ENCODE measurements at regions not wholly inside any gene's neighbourhood (a gene's known extent, or its start where the extent isn't known, plus 50 kb on each side); places are given as distances from the start of the nearest gene placed in this dataset.
A peak's percentile ranks its signal among the peaks of the same experiment; 100 is the strongest.
"Not testable (repeated sequence)": the region's sequence is repeated elsewhere in the genome, so short reads cannot be mapped to it uniquely, and the experiment has no call there.

DNA sequence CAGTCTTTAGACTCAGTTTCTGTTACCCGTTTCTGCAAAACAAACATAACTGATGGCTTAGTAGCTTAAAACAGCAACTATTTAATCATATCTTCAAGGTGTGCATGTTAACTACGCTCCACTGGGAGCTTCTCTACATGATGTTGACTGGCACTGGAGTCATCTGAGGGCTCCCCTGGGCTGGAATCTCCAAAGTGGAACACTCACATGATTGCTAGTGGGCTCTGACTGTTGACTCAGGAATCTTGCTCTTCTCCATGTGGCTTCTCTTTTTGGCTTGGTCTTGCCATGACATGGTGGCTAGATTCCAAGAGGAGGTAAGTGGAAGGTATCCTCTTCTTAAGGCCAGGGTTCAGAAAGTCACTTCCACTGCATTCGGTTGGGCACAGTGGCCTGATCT is 160.8 kb downstream of the PMAIP1 start:
- no peak for DNase-seq

DNA sequence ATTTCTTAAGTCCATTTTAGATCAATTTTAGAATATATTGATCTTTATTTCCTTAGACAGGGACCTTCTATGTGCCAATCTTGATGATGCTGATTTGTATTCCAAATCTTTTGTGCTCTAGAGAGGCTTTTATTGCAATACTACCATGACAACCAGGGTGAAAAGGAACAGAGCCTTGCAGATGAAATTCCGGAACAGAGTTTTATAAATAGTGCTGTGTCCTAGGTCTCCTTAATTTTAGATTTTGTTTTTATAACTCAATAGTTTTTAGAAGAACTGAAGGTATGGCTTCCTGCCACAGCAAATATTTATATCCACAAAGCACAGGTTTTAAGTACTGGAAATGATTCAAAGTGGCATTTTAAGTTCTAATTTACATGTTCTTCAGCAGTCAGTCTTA is 160.2 kb downstream of the PMAIP1 start:
- DNase-seq: no peak

DNA sequence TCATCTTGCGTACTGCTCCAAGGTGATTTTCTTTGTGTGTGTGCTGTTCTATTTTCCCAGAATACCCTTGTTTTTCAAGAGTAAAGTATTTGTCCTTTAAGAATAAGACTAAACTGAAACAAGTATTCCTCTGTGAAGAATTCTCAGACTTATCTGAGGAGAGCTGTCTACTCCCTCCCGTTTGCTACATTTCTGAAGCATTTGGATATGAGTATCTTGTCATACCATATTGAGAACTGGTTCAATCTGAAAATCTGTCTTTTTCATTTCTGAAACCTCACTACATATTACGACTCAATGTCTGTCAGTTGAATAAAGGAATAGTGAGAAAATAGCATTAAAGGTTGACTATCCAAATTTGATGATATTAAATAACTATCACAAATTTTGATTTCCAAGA is 159.4 kb downstream of the PMAIP1 start:
- no peak for DNase-seq

DNA sequence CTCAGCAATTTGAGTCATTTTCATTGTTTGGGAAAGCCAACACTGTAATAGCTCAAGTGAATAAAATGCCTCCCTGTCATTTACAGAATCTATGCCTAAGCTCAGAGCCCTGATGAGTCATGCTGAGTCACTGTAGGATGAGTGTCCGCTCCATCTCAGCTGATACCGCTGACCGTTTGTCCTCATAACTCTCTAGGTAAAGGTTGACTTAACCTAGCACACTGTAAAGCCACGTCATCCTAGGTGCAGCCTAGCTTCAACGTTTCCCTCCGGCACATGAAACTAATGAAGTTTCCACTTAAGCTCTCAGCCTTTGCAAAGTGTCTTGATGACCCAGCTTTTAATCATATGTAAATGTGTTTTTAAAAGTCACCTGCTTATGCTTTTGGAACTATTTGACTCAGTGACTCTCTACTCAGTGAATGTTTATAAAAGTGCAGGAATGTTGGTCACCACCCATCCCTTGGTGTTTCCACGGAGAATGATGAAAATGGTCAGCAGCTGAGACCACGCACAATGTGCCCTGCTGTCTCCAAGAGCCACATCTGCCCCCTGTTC is 154.0 kb downstream of the PMAIP1 start:
- DNase-seq: no peak

DNA sequence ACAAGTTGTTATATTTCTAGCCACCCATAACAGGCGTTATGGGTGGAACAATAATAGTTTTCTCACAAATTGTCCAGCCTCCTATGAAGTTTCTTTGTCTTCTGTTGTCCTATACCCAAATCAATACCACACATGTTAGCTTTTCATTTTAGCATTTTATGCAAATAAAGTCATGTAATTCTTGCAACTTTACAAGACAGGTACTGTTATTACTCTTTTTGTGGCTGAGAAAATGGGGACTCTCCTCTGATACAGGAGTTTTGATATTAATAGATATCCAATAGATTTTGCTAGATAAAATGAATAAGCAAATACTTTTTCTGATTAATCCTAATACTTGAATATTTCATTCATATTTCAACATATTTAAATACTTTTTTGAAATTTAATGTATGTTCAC is 151.0 kb downstream of the PMAIP1 start:
- no peak for DNase-seq

DNA sequence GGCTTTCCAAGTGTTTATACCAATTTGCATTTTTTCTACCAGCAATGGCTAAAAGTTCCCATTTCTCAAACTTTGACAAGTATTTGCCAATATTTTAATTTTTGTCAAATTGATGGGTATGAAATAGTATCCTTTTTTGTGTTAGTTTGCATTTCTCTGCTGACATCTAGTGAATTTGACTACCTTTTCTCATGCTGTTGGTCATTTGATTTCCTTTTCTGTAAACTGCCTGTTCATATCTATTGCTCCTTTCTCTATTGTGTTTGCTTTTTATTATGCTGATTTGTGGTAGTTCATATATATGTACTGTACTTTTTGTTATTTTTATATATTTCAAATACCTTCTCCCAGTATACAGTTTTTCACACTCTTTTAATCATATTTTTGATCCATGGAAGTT is 149.4 kb downstream of the PMAIP1 start:
- no peak for DNase-seq

DNA sequence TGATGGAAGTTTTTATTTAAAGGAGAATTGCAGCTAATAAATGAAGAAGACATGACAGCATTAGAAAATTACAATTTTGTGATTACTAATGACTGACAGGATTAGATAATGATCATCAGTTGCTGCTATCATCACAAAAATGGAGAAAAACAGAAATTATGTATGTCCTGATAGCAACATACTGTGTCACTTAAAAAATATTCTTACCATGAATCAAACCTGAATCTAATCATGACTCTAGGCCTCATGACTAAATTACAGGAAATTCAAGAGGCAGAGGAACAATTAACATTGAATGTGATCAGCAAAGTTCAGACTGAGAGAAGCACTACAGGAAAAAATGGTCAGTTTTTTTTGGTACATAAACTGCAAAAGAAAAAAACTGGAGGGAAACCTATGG is 147.8 kb downstream of the PMAIP1 start:
- DNase-seq: no peak

DNA sequence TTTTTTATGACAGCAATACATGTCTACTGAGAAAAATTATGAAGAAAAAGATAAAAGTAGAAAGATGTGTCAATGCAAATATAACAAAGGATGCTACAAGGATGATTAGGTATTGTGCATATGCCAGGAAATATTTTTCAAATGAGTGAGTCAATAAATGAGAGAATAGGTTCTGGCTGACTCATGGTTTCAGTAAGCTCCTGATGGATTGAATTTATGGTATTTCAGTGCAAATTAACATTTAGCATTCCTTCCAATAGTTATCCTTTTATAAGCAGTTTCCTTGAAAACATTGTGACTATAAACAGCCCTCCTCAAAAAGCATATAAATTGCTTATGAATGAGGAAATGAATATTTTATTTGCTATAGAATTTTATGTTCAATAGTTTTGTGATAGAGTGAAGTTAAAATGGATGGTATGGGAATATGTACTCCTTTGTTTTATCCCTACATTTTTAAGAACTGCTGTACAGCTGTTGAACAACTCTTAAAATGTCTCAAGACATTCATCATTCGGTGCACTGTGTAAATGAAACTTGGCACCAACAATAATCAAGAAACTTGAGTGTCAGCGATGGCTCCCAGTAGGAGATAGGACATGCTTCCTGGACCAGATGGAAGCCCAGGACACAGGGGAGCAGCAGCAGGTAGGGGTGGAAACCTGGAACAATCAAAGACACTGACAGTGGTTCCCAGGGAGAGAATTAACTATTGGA is 144.7 kb downstream of the PMAIP1 start:
- DNase-seq: no peak

DNA sequence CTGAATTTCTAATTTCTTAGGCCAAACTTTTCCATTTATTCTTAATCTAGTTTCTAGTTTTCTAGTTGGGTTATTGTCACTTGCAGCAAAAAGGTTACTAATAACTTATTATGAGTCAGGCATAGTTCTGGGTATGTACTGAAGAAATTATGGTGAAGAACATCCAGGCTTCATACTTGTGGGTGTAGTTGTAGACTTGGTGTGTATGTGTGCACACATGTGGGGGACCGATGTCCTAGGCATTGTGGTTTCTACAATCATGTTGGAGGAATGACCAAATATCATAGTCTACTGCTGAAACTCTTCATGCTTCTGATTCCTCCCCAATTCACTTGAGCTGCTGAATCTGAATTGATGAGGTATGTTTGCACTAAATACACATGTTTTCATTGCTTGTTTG is 141.2 kb downstream of the PMAIP1 start:
- no peak for DNase-seq

DNA sequence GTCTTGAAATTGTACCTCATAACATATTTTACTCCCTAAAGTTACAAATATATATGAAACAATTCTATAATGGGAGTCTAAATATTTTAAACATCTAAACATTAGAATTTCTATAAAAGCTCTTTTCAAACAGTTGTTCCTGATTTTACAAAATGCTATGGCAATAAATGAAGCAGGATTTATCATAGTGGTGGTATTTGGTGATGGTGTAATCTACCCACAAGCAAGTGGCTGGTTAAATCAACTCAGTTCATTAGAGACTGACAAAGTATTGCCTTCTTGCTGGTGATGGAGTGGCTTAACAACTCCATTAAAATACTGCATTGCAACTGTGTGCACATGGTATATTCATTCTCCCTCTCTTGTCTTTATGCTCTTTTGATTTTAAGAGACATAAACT is 138.9 kb downstream of the PMAIP1 start:
- no peak for DNase-seq

DNA sequence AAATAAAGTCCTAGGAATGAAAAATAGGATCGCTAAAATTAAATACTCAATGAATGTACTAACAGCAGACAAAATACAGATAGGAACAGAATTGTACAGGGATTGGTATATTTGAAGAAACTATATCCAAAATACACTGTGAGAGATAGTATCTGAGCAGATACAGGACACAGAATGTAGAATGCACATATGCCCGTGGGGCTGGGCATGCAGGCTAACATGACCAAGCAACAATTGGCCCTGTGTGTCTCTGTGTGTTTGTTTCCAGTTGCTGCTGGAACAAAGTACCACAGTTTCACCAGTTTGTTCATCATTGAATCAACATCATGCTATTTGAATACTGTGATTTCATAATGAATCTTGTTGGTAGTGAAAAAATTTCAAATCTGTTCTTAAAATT is 127.6 kb downstream of the PMAIP1 start:
- no peak for DNase-seq

DNA sequence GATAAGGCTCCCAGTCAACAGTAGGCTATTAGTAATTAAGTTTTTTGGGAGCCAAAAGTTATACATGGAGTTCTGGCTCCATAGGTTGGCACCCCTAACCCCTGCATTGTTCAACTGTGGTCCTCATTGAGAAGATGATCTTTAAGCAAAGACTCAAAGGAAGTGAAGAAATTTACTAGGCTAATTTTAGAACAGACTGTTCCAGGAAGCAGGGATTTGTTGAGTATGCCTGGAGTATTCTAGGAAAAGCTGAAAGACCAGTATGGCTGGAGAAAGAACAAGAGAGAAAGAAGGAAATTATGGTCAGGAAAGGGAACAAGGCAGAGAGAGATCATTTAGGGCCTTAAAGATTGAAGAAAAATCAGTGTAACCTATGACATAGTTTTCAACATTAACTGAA is 125.1 kb downstream of the PMAIP1 start:
- no peak for DNase-seq

DNA sequence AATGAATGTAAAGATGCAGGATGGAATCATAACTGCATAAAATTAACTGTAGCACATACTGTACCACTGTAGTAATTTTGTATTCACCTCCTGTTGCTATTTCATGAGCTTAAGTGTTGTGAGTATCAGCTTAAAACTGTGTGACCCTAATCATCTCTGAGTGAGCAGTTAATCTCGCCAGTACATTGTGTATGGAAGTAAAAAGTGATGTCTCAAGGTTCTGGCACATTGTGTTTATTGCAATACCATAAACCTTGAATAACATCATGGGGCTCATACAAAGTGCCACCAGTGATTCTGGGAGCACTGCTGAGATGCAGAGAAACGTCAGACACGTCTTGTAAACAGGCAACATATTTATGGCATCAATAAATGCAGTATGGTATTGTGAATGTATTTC is 124.5 kb downstream of the PMAIP1 start:
- DNase-seq: peak in 1 of 2 experiments; percentile 26

DNA sequence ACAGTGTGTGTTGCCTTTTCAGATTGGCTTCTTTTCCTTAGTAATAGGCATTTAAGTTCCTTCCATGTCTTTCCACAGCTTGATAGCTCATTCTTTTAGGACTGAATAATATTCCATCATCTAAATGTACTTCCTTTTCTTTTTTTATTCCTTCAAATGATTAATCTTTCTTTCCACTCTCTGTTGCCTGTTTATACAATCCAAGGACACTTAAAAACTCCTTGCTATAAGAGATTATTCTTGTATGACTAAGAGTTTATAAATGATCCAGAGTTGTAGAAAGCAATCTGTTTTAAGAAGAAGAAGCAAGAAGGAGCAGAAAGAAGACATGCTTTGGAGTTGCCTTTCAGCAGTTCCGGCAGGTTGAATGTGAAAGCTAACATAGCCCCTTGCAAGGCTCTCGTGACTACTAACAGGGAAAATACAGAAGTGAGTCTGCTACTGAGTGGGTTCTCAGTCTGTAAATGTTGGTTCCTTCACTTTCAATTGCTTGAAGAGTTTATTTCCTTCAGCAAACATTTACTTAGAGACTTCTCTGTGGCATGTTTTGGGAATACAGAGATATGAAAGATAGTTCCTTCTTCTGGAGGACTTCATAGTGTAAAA is 123.0 kb downstream of the PMAIP1 start:
- no peak for DNase-seq

DNA sequence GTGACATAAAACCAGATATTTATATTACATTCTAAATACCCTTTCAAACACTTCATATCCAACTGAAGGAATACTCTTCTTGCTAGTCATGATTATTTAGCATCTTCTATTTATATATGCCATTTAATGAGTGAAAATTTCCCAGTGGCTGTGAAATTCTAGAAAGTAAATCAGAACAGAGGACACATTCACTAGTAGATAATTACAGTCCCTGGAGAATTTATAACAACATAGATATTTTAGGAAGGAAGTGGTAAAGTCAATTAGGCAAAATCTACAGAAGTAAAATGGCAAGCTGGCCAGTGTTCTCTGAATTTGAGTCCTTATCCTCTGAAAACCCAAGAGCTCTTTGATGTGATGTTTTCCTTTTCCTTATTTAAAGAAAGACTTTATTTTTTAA is 121.8 kb downstream of the PMAIP1 start:
- DNase-seq: no peak

DNA sequence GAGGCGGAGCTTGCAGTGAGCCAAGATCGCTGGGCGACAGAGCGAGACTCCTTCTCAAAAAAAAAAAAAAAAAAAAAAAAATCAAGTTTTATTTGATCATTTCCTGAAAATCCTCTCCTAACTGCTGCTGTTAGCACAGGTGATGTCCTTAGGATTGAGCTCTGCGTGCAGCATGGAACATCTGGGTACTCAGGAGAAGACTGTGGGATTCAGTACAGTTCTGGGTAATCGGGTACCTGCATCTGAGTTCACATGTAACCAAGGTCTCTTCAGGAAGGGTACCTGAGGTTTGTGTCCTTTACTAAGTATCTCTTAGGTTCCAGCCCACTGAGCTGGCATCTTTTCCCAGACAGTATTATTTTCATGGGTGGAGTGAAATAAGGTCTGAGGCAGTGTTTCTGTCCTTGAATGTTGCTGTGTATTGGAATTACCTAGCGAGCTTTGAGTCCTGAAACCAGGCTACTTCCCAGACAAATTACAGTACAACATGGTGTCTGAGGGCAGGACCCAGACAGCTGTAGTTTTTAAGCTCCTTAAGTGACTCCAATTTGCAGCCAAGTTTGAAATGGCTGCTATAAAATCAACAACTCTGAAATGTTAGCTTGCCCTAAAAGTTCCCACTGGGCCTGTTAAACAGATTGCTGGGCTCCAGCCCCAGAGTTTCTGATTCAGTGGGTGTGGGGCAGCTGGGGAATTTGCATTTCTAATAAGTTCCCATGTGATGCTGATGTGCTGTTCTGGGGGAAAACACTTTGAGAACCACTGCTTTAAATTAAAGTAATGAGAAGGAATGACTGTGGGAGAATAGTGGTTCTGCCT is 120.5 kb downstream of the PMAIP1 start:
- DNase-seq: peak in 1 of 2 experiments; percentile 37

DNA sequence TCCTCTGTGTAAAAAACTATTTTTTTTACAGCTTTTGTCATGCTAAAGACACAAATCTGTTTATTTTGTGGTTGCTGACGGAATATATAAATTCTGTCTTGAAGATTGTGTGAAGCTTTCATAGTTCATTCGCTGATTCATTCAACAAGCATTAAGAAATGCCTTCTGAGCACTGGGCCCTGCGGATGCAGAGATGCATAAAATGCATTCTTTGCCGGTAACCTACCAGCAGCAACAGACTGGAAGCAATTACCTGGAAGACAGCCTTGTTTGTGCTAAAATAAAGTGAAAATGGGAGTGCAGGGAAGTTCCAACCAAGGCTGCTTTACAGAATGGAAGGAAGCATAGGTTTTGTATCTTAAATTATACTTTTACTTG is 119.7 kb downstream of the PMAIP1 start:
- DNase-seq: no peak

DNA sequence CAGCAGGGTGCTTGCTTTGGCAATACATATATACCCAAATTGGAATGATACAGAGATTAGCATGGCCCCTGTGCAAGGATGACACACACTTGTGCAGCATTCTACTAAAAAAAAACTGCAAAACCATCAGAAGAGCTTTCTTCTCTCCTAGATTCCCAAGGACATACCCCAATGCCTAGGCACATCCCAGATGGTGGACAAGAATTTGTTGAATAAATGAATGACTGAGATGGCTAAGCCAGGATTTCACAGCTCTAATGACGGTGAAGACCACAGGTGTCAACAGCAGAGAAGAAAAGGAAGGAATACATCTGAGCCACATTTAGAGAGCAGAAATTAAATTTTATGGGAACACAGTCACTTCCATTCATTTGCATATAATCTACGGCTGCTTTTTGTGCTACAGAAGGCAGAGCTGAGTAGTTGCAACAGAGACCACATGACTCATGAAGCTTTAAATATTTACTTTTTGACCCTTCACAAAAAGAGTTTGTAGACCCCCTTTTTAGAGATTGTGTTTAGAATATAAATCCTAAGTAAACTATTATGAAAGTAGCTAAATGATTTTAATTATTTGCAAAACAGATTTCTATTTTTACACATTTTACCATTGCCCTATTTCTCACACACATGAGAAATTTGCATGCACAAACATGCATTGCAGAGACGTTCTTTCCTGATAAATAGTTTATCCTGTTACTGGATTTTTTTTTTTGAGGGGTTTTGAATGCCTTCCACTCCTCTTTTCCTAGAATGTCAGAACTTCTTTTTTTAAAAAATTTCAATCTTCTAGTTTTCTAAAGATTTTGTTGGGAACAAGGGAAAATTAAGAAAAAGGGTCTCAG is 119.0 kb downstream of the PMAIP1 start:
- no peak for DNase-seq

DNA sequence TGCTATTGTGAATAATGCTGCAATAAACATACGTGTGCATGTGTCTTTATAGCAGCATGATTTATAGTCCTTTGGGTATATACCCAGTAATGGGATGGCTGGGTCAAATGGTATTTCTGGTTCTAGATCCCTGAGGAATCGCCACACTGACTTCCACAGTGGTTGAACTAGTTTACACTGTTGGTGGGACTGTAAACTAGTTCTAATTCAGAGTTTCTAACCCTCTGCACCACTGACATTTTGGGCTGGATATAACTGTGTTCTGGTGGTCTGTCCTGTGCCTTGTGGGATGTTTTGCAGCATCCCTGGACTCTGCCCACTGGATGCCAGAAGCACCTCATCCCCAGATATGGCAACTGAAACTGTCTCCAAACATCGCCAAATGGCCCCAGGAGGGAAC is 118.3 kb downstream of the PMAIP1 start:
- not testable (repeated sequence) for DNase-seq

DNA sequence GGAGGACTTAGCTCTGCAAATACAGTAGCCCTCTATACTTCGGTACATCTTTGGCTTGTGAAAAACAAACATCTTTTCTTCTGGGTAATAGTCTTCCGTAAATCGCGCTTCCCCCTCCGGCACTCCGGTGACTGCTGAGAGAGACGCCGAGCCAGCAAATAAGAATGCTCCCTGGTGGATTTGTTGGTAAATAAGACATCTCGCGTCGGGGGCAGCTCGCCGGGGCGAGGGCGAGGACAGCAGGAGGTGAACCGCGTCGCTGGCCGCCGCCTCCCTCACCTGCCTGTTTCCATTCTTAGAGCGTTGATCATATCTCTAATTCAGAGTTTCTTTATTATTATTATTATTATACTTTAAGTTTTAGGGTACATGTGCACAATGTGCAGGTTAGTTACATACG is 117.6 kb downstream of the PMAIP1 start:
- DNase-seq: no peak

DNA sequence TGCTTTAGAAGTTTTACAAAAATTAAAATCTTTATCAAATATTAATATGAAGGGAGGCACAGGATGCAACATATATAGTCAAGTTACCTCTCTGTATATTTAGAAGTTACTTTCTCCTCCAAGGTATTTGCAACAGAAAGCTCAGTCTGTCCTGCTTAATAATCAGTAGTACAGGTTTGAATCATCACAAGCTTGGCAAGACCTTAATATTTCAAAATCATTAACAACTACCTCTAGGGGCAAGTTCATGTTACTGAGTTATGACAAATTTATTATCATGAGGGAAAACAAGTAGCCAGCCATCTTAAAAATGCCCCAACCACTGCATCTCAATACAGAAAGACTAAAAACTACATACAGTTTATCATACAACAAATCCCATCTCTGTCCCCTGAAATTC is 116.0 kb downstream of the PMAIP1 start:
- DNase-seq: not testable (repeated sequence)

DNA sequence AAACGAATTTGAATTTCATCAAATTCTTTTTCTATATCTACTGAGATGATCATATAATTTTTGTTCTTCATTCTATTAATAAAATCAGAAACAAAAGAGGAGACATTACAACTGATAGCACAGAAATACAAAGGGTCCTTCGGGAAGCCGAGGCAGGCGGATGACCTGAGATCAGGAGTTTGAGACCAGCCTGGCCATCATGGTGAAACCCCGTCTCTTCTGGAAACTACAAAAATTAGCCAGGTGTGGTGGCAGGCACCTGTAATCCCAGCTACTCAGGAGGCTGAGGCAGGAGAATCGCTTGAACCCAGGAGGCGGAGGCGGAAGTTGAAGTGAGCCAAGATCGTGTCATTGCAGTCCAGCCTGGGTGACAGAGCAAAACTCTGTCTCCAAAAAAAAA is 113.4 kb downstream of the PMAIP1 start:
- DNase-seq: not testable (repeated sequence)

DNA sequence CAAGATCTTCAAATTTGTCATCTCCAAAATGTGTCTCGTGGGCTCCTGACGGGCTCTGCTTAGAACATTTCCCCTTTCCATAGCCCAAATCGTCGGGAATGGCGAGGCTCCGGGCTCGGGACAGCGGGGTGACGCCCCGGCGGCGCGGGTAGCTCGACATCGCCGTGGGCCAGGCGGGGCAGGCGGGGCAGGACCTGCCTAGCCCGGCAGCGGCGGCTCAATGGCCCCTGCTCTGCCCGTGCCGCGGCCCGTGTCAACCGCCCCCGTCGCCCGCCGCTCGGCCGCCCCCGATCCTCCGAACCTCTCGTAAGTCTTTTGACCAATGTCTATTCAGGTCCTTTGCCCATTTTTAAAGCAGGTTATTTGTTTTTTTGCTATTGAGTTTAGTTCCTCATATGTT is 111.2 kb downstream of the PMAIP1 start:
- DNase-seq: no peak

Data from NCI-H524 (cell line).